Activated CD4-positive, alpha-beta T cell treated with anti-CD3 and anti-CD28 coated beads, Interleukin-10, Interleukin-2, amounts not matched to agents 100 ng/mL and 50 ng/mL, durations not matched to agents 16 hours and 8 hours (primary cell): ENCODE measurements at regions not wholly inside any gene's neighbourhood (a gene's known extent, or its start where the extent isn't known, plus 50 kb on each side); places are given as distances from the start of the nearest gene placed in this dataset.

Experiments
- DNase-seq: peaks from one replicate; pipeline ENCODE4 v3.0.0-alpha.2; 2020

- no peak for DNase-seq
These were observed 2890.6 kb downstream of the PCDH9 start for GRCh38 chr13:64339373-64340063.

- no peak for DNase-seq
These were observed 2891.5 kb downstream of the PCDH9 start for GRCh38 chr13:64338671-64339070.

GRCh38 chr13:64333888-64334287, 2896.2 kb downstream of the PCDH9 start:
- DNase-seq, result no peak

GRCh38 chr13:64332048-64332447, 2898.1 kb downstream of the PCDH9 start:
- DNase-seq, result no peak

- DNase-seq, result no peak
These were observed 2902.5 kb downstream of the PCDH9 start for GRCh38 chr13:64327505-64328194.

GRCh38 chr13:64314331-64314730, 2898.7 kb upstream of the PCDH20 start:
- DNase-seq, result no peak

GRCh38 chr13:64311948-64312347, 2896.3 kb upstream of the PCDH20 start:
- no peak for DNase-seq

- no peak for DNase-seq
These were observed 2895.5 kb upstream of the PCDH20 start for GRCh38 chr13:64311112-64311511.

GRCh38 chr13:64305246-64305645, 2889.6 kb upstream of the PCDH20 start:
- DNase-seq, result no peak

- no peak for DNase-seq
These were observed 2884.6 kb upstream of the PCDH20 start for GRCh38 chr13:64300239-64300638.

GRCh38 chr13:64293923-64294322, 2878.3 kb upstream of the PCDH20 start:
- no peak for DNase-seq

- no peak for DNase-seq
These were observed 2874.1 kb upstream of the PCDH20 start for GRCh38 chr13:64289702-64290101.

GRCh38 chr13:64283926-64284325, 2868.3 kb upstream of the PCDH20 start:
- DNase-seq, result no peak

- DNase-seq, result no peak
These were observed 2862.8 kb upstream of the PCDH20 start for GRCh38 chr13:64278493-64278892.

- no peak for DNase-seq
These were observed 2861.4 kb upstream of the PCDH20 start for GRCh38 chr13:64277097-64277496.

GRCh38 chr13:64276232-64276631, 2860.6 kb upstream of the PCDH20 start:
- no peak for DNase-seq

- no peak for DNase-seq
These were observed 2859.0 kb upstream of the PCDH20 start for GRCh38 chr13:64274481-64275217.

- no peak for DNase-seq
These were observed 2858.1 kb upstream of the PCDH20 start for GRCh38 chr13:64273780-64274179.

- no peak for DNase-seq
These were observed 2857.0 kb upstream of the PCDH20 start for GRCh38 chr13:64272681-64273080.

GRCh38 chr13:64266024-64266423, 2850.4 kb upstream of the PCDH20 start:
- DNase-seq, result no peak

GRCh38 chr13:64263285-64263684, 2847.6 kb upstream of the PCDH20 start:
- DNase-seq, result no peak

- DNase-seq, result no peak
These were observed 2841.1 kb upstream of the PCDH20 start for GRCh38 chr13:64256751-64257150.

GRCh38 chr13:64255988-64256387, 2840.3 kb upstream of the PCDH20 start:
- no peak for DNase-seq
